ENCODE measurements at regions not wholly inside any gene's neighbourhood (a gene's known extent, or its start where the extent isn't known, plus 50 kb on each side); places are given as distances from the start of the nearest gene placed in this dataset.

DNA sequence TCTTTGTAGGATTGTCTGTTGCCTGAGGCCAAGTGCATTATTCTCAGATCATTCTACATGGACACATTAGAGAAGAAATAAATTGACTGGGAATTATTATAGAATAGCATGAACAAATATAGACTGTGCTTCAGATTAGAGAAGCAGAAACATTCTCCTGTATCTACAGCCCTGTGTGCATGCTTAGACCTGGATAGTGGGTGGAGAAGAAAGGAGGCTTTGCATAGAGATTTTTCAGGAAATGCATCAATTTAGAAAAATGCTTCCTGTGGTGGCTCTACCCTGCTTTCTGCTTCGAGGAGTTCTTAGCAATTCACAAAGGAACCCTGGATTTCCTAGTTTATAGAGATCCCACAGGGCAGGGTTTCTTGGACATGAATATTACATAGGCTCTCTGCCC, 66.7 kb downstream of the IRX1 start:
- TF ChIP-seq, protein P1, sequence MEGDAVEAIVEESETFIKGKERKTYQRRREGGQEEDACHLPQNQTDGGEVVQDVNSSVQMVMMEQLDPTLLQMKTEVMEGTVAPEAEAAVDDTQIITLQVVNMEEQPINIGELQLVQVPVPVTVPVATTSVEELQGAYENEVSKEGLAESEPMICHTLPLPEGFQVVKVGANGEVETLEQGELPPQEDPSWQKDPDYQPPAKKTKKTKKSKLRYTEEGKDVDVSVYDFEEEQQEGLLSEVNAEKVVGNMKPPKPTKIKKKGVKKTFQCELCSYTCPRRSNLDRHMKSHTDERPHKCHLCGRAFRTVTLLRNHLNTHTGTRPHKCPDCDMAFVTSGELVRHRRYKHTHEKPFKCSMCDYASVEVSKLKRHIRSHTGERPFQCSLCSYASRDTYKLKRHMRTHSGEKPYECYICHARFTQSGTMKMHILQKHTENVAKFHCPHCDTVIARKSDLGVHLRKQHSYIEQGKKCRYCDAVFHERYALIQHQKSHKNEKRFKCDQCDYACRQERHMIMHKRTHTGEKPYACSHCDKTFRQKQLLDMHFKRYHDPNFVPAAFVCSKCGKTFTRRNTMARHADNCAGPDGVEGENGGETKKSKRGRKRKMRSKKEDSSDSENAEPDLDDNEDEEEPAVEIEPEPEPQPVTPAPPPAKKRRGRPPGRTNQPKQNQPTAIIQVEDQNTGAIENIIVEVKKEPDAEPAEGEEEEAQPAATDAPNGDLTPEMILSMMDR (IDR thresholded peaks at IDR 0.05; ENCODE audit: extremely low read depth, missing control alignments), result no peak
- DNase-seq (ENCODE audit: low spot score), result no peak

DNA sequence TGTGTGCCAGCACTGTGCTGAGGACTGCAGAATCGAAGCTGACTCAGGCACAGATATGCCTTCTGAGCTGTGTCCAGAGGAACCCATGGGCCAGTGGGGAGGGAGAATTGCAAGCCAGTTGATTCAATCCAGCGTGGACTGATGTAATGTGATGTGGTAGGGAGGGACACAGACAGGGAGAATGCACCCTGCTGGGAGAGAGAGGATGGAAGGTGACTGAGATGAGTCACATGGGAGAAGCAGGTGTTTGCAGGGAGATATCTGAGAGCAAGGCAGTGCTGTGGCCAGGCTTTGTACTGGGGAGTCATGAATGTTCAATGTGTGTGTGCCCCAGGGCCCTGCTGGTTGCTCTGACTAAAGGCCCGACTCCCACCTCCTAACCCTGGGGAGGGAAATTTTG, 75.7 kb downstream of the IRX1 start:
- DNase-seq (ENCODE audit: low spot score), result no peak
- TF ChIP-seq, protein P1 (IDR thresholded peaks at IDR 0.05; ENCODE audit: extremely low read depth, missing control alignments), result no peak

DNA sequence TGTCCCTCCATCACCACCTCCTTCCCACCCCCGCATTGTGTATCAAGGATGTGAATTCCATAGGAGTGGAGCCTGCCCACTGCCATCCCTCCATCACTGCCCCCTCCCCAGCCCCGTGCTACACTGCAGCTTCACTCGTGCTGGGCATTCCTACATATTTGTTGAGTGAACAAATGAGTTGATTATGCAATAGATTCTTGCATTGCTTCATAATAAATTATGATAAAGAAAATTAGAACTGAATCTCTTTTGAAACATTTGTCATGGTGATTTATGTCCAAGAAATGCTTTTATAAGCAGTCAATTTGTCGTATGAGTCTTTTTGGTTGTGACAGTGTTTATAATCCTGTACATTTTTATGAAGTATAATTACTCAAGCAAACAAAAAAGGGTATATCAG, 83.2 kb downstream of the IRX1 start:
- TF ChIP-seq, protein P1 (IDR thresholded peaks at IDR 0.05; ENCODE audit: extremely low read depth, missing control alignments), result no peak
- no peak for DNase-seq (ENCODE audit: low spot score)

DNA sequence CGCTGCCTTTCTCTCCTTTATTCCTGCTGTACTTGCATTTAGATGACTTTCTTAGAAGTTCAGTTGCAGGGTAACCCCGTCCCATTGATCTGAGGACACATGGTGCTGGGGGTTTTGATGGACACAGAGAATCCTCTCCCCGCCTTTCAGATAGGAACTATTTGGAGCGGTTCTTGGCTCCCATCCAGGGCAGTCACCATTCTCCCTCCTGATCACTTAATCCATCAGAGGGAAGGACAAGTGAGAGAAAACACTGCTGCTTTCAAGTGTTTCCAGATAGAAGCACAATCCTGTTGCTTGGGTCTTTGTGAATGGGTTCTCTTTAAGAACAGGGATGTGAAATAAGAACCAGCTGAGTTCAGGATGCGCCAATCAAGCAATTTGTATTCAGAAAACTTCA, 85.2 kb downstream of the IRX1 start:
- TF ChIP-seq, protein P1 (IDR thresholded peaks at IDR 0.05; ENCODE audit: extremely low read depth, missing control alignments), result no peak
- DNase-seq (ENCODE audit: low spot score), result no peak

DNA sequence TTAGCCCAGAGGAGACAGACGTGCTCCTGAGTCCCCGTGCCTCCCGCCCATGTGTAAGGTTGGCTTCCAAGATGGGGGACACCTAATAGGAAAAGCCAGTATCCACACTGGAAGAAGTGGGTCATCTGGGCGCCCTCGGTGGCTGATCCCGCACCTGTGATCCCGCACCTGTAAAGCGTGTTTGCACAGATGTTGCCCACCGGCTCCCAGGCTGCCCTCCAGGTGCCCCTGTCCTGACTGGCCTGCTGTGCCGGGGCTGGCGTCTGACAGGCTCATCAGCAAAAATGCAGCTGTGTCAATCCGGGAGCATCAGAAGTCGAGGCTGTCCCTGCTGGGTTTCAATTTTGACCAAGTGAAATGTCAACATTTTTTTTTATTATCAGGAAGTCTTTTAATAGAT, 88.5 kb downstream of the IRX1 start:
- DNase-seq (ENCODE audit: low spot score), result no peak
- TF ChIP-seq, protein P1 (IDR thresholded peaks at IDR 0.05; ENCODE audit: extremely low read depth, missing control alignments), result no peak

DNA sequence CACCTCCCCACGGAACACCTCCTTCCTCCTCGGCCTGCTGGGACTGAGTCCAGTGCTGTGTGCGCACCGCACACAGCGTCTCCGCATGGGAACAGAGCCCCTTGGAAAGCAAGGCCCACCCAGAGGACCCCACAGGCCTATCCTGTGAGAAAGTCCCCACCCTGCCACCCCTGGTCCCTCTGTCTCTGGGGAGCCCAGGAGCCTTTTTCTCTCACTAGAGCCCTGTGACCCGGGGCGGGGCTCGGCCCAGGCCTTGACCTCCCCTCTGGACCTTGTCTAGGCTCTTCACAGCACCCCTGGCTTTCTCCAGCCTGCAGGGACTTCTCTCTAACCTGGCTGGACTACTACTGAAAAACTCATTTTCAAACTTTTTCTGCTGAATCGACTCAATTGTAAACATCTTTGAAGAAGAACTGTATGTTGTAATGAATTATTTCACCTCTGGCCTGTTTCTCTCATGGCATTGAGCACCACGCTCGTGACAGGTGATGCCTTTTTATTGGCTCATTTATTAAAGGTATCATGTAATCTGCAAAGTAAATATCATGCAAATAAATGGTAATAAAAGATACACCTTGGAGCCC, 89.2 kb downstream of the IRX1 start:
- TF ChIP-seq, protein P1 (IDR thresholded peaks at IDR 0.05; ENCODE audit: extremely low read depth, missing control alignments), result no peak

DNA sequence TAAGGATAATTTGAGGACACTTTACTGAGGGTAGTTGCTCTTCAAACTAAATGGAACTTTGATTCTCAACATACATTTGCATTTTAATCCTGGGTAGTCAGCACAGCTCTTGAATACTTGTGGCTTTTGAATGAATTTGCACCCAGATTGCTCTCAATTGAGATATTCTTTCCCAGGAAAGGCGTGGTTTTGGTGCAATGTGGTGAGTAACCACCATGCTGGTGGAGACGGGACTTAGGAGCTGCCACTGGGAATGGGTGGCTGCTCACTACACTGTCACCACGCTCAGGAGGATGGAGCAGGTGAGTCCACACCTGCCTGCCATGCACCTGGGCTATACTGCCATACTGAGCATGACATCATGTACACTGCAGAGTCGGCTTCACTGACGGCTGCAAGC, 99.2 kb downstream of the IRX1 start:
- DNase-seq (ENCODE audit: low spot score), result no peak
- TF ChIP-seq, protein P1 (IDR thresholded peaks at IDR 0.05; ENCODE audit: extremely low read depth, missing control alignments), result no peak

More for the DNA sequence above, 89.2 kb downstream of the IRX1 start:
- no peak for DNase-seq (ENCODE audit: low spot score)

All from GM20000 (cell line).